Medulla oblongata (tissue), 1 donor: ENCODE measurements at regions not wholly inside any gene's neighbourhood (a gene's known extent, or its start where the extent isn't known, plus 50 kb on each side); places are given as distances from the start of the nearest gene placed in this dataset.
"Not testable (repeated sequence)": the region's sequence is repeated elsewhere in the genome, so short reads cannot be mapped to it uniquely, and the experiment has no call there.

Experiments used
- DNase-seq: peaks from one replicate; pipeline ENCODE4 v3.0.0-alpha.2; 2015; ENCODE audit errors: extremely low spot score

- no peak for DNase-seq
Measured at GRCh38 chr2:83160571-83160970, 1298.5 kb downstream of the SUCLG1 start.

- no peak for DNase-seq
Measured at GRCh38 chr2:83155826-83156225, 1303.3 kb downstream of the SUCLG1 start.

- DNase-seq = no peak
Measured at GRCh38 chr2:83143946-83144345, 1315.1 kb downstream of the SUCLG1 start.

GRCh38 chr2:83142934-83143333, 1316.1 kb downstream of the SUCLG1 start:
- no peak for DNase-seq

- DNase-seq = no peak
Measured at GRCh38 chr2:83115606-83116005, 1343.5 kb downstream of the SUCLG1 start.

- no peak for DNase-seq
Measured at GRCh38 chr2:83115155-83115554, 1343.9 kb downstream of the SUCLG1 start.

- no peak for DNase-seq
Measured at GRCh38 chr2:83113953-83114352, 1345.1 kb downstream of the SUCLG1 start.

- DNase-seq = no peak
Measured at GRCh38 chr2:83112858-83113257, 1346.2 kb downstream of the SUCLG1 start.

GRCh38 chr2:83109284-83109683, 1349.8 kb downstream of the SUCLG1 start:
- no peak for DNase-seq

GRCh38 chr2:83106853-83107252, 1352.2 kb downstream of the SUCLG1 start:
- DNase-seq = no peak

GRCh38 chr2:83104202-83104601, 1354.9 kb downstream of the SUCLG1 start:
- DNase-seq = no peak

- no peak for DNase-seq
Measured at GRCh38 chr2:83103613-83104012, 1355.5 kb downstream of the SUCLG1 start.

- not testable (repeated sequence) for DNase-seq
Measured at GRCh38 chr2:83089051-83089450, 1370.0 kb downstream of the SUCLG1 start.

- DNase-seq = no peak
Measured at GRCh38 chr2:83085869-83086268, 1373.2 kb downstream of the SUCLG1 start.

- DNase-seq = no peak
Measured at GRCh38 chr2:83081826-83082690, 1377.0 kb downstream of the SUCLG1 start.

GRCh38 chr2:83079007-83079406, 1380.1 kb downstream of the SUCLG1 start:
- no peak for DNase-seq

- DNase-seq = no peak
Measured at GRCh38 chr2:83072767-83073166, 1386.3 kb downstream of the SUCLG1 start.

- no peak for DNase-seq
Measured at GRCh38 chr2:83071914-83072313, 1387.2 kb downstream of the SUCLG1 start.

GRCh38 chr2:83071352-83071751, 1387.7 kb downstream of the SUCLG1 start:
- no peak for DNase-seq

- no peak for DNase-seq
Measured at GRCh38 chr2:83069724-83070123, 1389.4 kb downstream of the SUCLG1 start.

- no peak for DNase-seq
Measured at GRCh38 chr2:83068714-83069113, 1390.4 kb downstream of the SUCLG1 start.

- DNase-seq = no peak
Measured at GRCh38 chr2:83067947-83068346, 1391.1 kb downstream of the SUCLG1 start.

GRCh38 chr2:83063933-83064332, 1395.1 kb downstream of the SUCLG1 start:
- DNase-seq = no peak

- no peak for DNase-seq
Measured at GRCh38 chr2:83063511-83063910, 1395.6 kb downstream of the SUCLG1 start.
